B cell (primary cell): ENCODE measurements at regions not wholly inside any gene's neighbourhood (a gene's known extent, or its start where the extent isn't known, plus 50 kb on each side); places are given as distances from the start of the nearest gene placed in this dataset.

Source experiments
- ATAC-seq: fragments of 200-7000 bp; cut with Tn5 transposase; one replicate; pipeline ENCODE4 v1.10.0; 2021; ENCODE audit warnings: low read depth, mild to moderate bottlenecking, moderate number of reproducible peaks, moderate library complexity
- CTCF ChIA-PET: fragments of 350-600 bp; sonication (Branson Sonifier 250); formaldehyde crosslinking; loops from one replicate; lab custom pipeline; 2021; ENCODE audit warnings: antibody characterized with exemption, inconsistent platforms; lab: Charles Lee
- POLR2A ChIA-PET: fragments of 350-600 bp; sonication (Branson Sonifier 250); formaldehyde crosslinking; loops from one replicate; lab custom pipeline; 2021; ENCODE audit warnings: antibody characterized with exemption; lab: Charles Lee
- DNase-seq: peaks from one replicate; pipeline ENCODE4 v3.0.0; 2013
- H2AFZ ChIP-seq: 2 replicates; pipeline ENCODE4 v1.6.1; 2012; ENCODE audit warnings: mild to moderate bottlenecking, low read depth, low read length; ENCODE audit not compliant: insufficient read depth, poor library complexity, severe bottlenecking
- H3K27ac ChIP-seq, 2 donors: 1 replicate in 1 of 2; 2 replicates in 1 of 2; pipeline ENCODE4 v1.5.1; 2012 to 2013; ENCODE audit warnings: low read length in 2 of 2, mild to moderate bottlenecking in 2 of 2, moderate library complexity in 1 of 2
- H3K27me3 ChIP-seq, 4 experiments: fragments of 200-600 bp in 1 of 4; sonication (generic) in 1 of 4; replicated peaks in 1 of 4; 1 replicate in 2 of 4; 2 replicates in 2 of 4; pipeline versions ENCODE4 v1.6.1 to v1.7.0; 2013 to 2016; ENCODE audit warnings: low read length in 3 of 4, mild to moderate bottlenecking in 2 of 4, mixed read lengths in 1 of 4, moderate library complexity in 1 of 4; ENCODE audit not compliant: insufficient read depth in 4 of 4, control insufficient read depth in 3 of 4; ENCODE audit errors: control extremely low read depth in 1 of 4
- H3K36me3 ChIP-seq, 2 experiments: replicated peaks in 1 of 2; 1 replicate in 1 of 2; 2 replicates in 1 of 2; pipeline versions ENCODE4 v1.6.1 to v1.7.1; 2013; ENCODE audit warnings: low read length in 1 of 2; ENCODE audit not compliant: insufficient read depth in 2 of 2, control insufficient read depth in 1 of 2; ENCODE audit errors: control extremely low read depth in 1 of 2, extremely low read depth in 1 of 2
- H3K4me1 ChIP-seq, 2 donors: fragments of 200-600 bp in 1 of 2; sonication (generic) in 1 of 2; 1 replicate in 1 of 2; 2 replicates in 1 of 2; pipeline versions ENCODE4 v1.5.1 to v1.6.1; 2013 to 2017; ENCODE audit warnings: low read length in 2 of 2; ENCODE audit not compliant: control insufficient read depth in 2 of 2, insufficient read depth in 2 of 2
- H3K4me2 ChIP-seq: replicated peaks from 2 replicates; pipeline ENCODE3; 2012; ENCODE audit warnings: mild to moderate bottlenecking, low read depth, low read length; ENCODE audit not compliant: poor library complexity, severe bottlenecking
- H3K4me3 ChIP-seq, 5 experiments: fragments of 200-600 bp in 1 of 5; sonication (generic) in 1 of 5; 1 replicate in 3 of 5; 2 replicates in 2 of 5; pipeline versions ENCODE4 v1.5.1 to v1.7.0; 2011 to 2016; ENCODE audit warnings: low read length in 4 of 5, mild to moderate bottlenecking in 4 of 5, low read depth in 2 of 5, control low read depth in 1 of 5, moderate library complexity in 1 of 5; ENCODE audit not compliant: insufficient read depth in 1 of 5; ENCODE audit errors: control extremely low read depth in 1 of 5, extremely low read depth in 1 of 5
- H3K79me2 ChIP-seq: fragments of 200-600 bp; sonication (generic); one replicate; pipeline ENCODE4 v1.6.0; 2016; ENCODE audit warnings: low read length; ENCODE audit not compliant: control insufficient read depth, insufficient read depth
- H3K9ac ChIP-seq: fragments of 200-600 bp; sonication (generic); 2 replicates; pipeline ENCODE4 v1.6.1; 2017; ENCODE audit warnings: mild to moderate bottlenecking, low read length, moderate library complexity
- H3K9me3 ChIP-seq, 3 donors: one replicate each; pipeline versions ENCODE4 v1.6.1 to v1.7.1; 2013; ENCODE audit warnings: low read length in 2 of 3; ENCODE audit not compliant: control insufficient read depth in 2 of 3, insufficient read depth in 1 of 3; ENCODE audit errors: control extremely low read depth in 1 of 3
- H4K20me1 ChIP-seq: 2 replicates; pipeline ENCODE4 v1.6.0; 2012; ENCODE audit warnings: mild to moderate bottlenecking, low read length; ENCODE audit not compliant: insufficient read depth, control insufficient read depth, poor library complexity, severe bottlenecking
- H3K27ac Mint-ChIP-seq: one replicate; pipeline ENCODE4 v1.8.0; 2021; ENCODE audit warnings: mixed read lengths
- H3K27me3 Mint-ChIP-seq: one replicate; pipeline ENCODE4 v1.8.0; 2021; ENCODE audit warnings: mixed read lengths
- H3K4me1 Mint-ChIP-seq: one replicate; pipeline ENCODE4 v1.8.0; 2021; ENCODE audit warnings: mixed read lengths
- H3K4me3 Mint-ChIP-seq: one replicate; pipeline ENCODE4 v1.8.0; 2021; ENCODE audit warnings: mixed read lengths
- H3K9me3 Mint-ChIP-seq: one replicate; pipeline ENCODE4 v1.8.0; 2022; ENCODE audit warnings: mixed read lengths; ENCODE audit not compliant: insufficient read depth
- CTCF ChIP-seq: fragments of 200-600 bp; IDR thresholded peaks from one replicate; pipeline ENCODE4 v1.8.0; 2022; ENCODE audit warnings: antibody characterized with exemption, mild to moderate bottlenecking
- EZH2 ChIP-seq: IDR thresholded peaks from 2 replicates; pipeline ENCODE4 v1.6.1; 2012; ENCODE audit warnings: borderline replicate concordance, low read depth, mild to moderate bottlenecking, moderate library complexity, low read length; ENCODE audit not compliant: insufficient read depth, poor library complexity, severe bottlenecking
- WGBS: methylation state at CpG from one replicate; pipeline ENCODE4 v1.1.5; 2013; ENCODE audit warnings: missing lambda C conversion rate; ENCODE audit not compliant: insufficient coverage; 5-methylcytosine and 5-hydroxymethylcytosine counted together
- intact Hi-C: fragments of 100-400 bp; cut with micrococcal nuclease; formaldehyde crosslinking; loops from one replicate; pipeline ENCODE4 v1.10.0; 2022

- no peak overlapping the region for H3K9ac ChIP-seq
- peaks cover 2% of the 10 kb centered on the region for H3K9me3 Mint-ChIP-seq
- intact Hi-C loops: no loop called here
- POLR2A ChIA-PET: no interaction called here
- no peak overlapping the region for H3K4me2 ChIP-seq
- no peak overlapping the region for H2AFZ ChIP-seq
- WGBS: 100% methylated on average over 1 of the region's 3 CpGs
- no peaks in the 10 kb centered on the region for H3K4me1 Mint-ChIP-seq
- no peaks in the 10 kb centered on the region for H3K27me3 ChIP-seq
- DNase-seq: no peak
- CTCF ChIA-PET: no interaction called here
- no peak for ATAC-seq
- H3K4me3 ChIP-seq: no peak overlapping the region
- no peak overlapping the region for H3K4me3 Mint-ChIP-seq
- H3K36me3 ChIP-seq: no peaks in the 10 kb centered on the region
- H3K4me1 ChIP-seq: no peaks in the 10 kb centered on the region
- H3K27ac ChIP-seq: no peak overlapping the region
- H3K27ac Mint-ChIP-seq: no peak overlapping the region
- no peaks in the 10 kb centered on the region for H3K27me3 Mint-ChIP-seq
- H3K79me2 ChIP-seq: no peaks in the 10 kb centered on the region
- H4K20me1 ChIP-seq: no peaks in the 10 kb centered on the region
- no peaks in the 10 kb centered on the region for H3K9me3 ChIP-seq
- TF ChIP-seq EZH2 (no peak), CTCF (no peak)
Observed at GRCh38 chr11:109612496-109612895, 190.5 kb downstream of the C11orf87 start.

- H3K9me3 ChIP-seq: no peaks in the 10 kb centered on the region
- H3K4me3 Mint-ChIP-seq: no peak overlapping the region
- ATAC-seq: no peak
- ChIA-PET POLR2A (no interaction called here), CTCF (no interaction called here)
- no peaks in the 10 kb centered on the region for H3K79me2 ChIP-seq
- H3K4me1 ChIP-seq: no peaks in the 10 kb centered on the region
- H3K36me3 ChIP-seq: no peaks in the 10 kb centered on the region
- no peak overlapping the region for H3K9ac ChIP-seq
- H3K9me3 Mint-ChIP-seq: peaks cover 2% of the 10 kb centered on the region
- no peaks in the 10 kb centered on the region for H3K27me3 Mint-ChIP-seq
- no peak overlapping the region for H3K4me2 ChIP-seq
- WGBS: no CpG with 5 or more reads among the region's 4 CpGs
- H2AFZ ChIP-seq: no peak overlapping the region
- no peaks in the 10 kb centered on the region for H3K4me1 Mint-ChIP-seq
- no peak overlapping the region for H3K27ac Mint-ChIP-seq
- intact Hi-C loops: no loop called here
- TF ChIP-seq EZH2 (no peak), CTCF (no peak)
- H3K4me3 ChIP-seq: no peak overlapping the region
- no peak overlapping the region for H3K27ac ChIP-seq
- DNase-seq: no peak
- H3K27me3 ChIP-seq: no peaks in the 10 kb centered on the region
- H4K20me1 ChIP-seq: no peaks in the 10 kb centered on the region
Observed at GRCh38 chr11:109619498-109619897, 197.5 kb downstream of the C11orf87 start.
